Thyroid gland (tissue), 4 donors: ENCODE measurements at regions not wholly inside any gene's neighbourhood (a gene's known extent, or its start where the extent isn't known, plus 50 kb on each side); places are given as distances from the start of the nearest gene placed in this dataset.

Experiments used
- POLR2A ChIP-seq, 2 donors: fragments of 450-650 bp; IDR thresholded peaks; one replicate each; pipeline ENCODE4 v1.6.1; 2017; ENCODE audit warnings: antibody characterized with exemption in 2 of 2, mild to moderate bottlenecking in 2 of 2, moderate library complexity in 1 of 2
- TF ChIP-seq, protein P1 (sequence below), 6 experiments: fragments of 200-600 bp in 3 of 6; fragments of 450-650 bp in 3 of 6; sonication (generic) in 3 of 6; IDR thresholded peaks; one replicate each; pipeline ENCODE4 v1.5.1; 2016 to 2019; ENCODE audit warnings: antibody characterized with exemption in 6 of 6, mild to moderate bottlenecking in 2 of 6, inconsistent platforms in 1 of 6, moderate library complexity in 1 of 6

DNA sequence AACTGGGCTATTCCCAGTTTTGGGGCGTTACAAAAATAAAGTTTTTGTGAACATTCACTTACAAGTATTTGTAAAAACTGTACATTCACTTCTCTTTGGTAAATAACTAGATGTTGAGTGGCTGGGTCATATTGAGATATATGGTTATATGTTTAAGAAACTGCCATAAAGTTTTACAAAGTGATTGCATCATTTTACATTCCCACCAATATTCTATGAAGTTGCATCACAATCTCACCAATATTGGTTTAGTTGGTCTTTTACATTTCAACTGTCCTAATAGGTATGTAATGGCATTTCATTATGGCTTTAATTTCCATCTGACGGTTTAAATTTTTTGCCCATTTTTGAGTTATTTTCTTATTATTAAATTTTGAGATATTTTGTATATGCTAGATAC lies 251.7 kb upstream of the GNAI1 start:
- TF ChIP-seq, protein P1, sequence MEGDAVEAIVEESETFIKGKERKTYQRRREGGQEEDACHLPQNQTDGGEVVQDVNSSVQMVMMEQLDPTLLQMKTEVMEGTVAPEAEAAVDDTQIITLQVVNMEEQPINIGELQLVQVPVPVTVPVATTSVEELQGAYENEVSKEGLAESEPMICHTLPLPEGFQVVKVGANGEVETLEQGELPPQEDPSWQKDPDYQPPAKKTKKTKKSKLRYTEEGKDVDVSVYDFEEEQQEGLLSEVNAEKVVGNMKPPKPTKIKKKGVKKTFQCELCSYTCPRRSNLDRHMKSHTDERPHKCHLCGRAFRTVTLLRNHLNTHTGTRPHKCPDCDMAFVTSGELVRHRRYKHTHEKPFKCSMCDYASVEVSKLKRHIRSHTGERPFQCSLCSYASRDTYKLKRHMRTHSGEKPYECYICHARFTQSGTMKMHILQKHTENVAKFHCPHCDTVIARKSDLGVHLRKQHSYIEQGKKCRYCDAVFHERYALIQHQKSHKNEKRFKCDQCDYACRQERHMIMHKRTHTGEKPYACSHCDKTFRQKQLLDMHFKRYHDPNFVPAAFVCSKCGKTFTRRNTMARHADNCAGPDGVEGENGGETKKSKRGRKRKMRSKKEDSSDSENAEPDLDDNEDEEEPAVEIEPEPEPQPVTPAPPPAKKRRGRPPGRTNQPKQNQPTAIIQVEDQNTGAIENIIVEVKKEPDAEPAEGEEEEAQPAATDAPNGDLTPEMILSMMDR (IDR thresholded peaks at IDR 0.05), result no peak
- TF ChIP-seq POLR2A (IDR thresholded peaks at IDR 0.05), result no peak
